NB4 (cell line): ENCODE measurements at regions not wholly inside any gene's neighbourhood (a gene's known extent, or its start where the extent isn't known, plus 50 kb on each side); places are given as distances from the start of the nearest gene placed in this dataset.

ENCODE experiments used
- CTCF ChIP-seq: IDR thresholded peaks from one replicate; pipeline ENCODE4 v1.5.1; 2012; ENCODE audit warnings: low read depth, low read length
- POLR2A ChIP-seq: IDR thresholded peaks from 2 replicates; pipeline ENCODE4 v1.6.1; 2011; ENCODE audit warnings: mild to moderate bottlenecking; ENCODE audit not compliant: insufficient read length; ENCODE audit errors: extremely low read depth

DNA sequence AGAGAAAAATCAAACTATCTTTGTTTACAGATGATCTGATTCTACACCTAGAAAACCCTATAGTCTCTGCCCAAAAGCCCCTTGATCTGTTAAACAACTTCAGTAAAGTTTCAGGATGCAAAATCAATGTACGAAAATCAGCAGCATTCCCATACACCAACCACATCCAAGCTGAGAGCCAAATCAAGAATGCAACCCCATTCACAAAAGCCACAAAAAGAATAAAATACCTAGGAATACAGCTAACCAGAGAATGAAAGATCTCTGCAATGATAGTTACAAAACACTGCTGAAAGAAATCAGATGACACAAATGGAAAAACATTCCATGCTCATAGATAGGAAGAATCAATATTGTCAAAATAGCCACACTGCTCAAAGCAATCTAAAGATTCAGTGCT lies 265.7 kb downstream of the AEBP2 start:
- TF ChIP-seq CTCF, result no peak
- TF ChIP-seq POLR2A, result no peak
